ENCODE measurements at regions not wholly inside any gene's neighbourhood (a gene's known extent, or its start where the extent isn't known, plus 50 kb on each side); places are given as distances from the start of the nearest gene placed in this dataset.

DNA sequence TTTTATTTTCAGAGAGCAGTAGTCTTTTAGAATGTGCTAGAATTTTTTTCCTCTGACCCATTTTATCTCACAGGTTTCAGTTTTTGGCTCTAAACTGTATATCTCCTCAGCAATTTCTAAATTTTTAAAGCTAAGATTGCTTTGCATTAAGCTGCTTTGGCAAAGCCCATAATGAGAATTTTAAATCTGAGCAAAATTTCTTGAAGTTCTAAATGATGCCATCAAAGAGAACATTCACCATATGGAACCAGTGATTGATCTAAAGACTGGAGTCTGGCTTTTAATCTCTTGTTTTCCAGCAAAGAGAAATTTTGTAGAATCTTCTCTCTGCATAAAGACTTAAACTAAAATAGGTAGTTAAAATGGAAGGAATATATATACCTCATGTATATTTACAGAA is 313.6 kb downstream of the TBC1D32 start:
- TF ChIP-seq, protein P1, sequence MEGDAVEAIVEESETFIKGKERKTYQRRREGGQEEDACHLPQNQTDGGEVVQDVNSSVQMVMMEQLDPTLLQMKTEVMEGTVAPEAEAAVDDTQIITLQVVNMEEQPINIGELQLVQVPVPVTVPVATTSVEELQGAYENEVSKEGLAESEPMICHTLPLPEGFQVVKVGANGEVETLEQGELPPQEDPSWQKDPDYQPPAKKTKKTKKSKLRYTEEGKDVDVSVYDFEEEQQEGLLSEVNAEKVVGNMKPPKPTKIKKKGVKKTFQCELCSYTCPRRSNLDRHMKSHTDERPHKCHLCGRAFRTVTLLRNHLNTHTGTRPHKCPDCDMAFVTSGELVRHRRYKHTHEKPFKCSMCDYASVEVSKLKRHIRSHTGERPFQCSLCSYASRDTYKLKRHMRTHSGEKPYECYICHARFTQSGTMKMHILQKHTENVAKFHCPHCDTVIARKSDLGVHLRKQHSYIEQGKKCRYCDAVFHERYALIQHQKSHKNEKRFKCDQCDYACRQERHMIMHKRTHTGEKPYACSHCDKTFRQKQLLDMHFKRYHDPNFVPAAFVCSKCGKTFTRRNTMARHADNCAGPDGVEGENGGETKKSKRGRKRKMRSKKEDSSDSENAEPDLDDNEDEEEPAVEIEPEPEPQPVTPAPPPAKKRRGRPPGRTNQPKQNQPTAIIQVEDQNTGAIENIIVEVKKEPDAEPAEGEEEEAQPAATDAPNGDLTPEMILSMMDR (IDR thresholded peaks at IDR 0.05; ENCODE audit: insufficient read depth, low read depth, low read length, missing control alignments) = no peak
- H3K4me3 ChIP-seq (ENCODE audit: low read depth, low read length) = no peak overlapping the region
- DNase-seq (ENCODE audit: low read depth) = no peak

DNA sequence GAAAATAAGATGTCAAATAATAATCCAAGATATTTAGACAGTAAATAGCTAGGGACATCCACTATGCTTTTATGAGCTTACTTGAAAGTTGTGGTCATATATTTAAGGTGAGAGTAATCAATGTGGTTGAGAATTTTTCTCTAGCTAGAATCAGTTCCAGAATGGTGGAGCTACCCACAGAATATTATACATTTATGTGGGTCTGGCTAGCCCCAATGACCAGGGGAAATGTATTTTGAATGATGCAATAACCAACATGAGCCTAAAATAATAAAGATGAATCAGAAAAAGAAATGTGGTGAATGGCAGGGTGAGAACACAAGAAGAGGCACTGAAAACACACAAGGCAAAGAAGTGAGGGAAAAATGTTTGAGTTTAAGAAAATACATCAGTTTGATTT is 325.7 kb downstream of the TBC1D32 start:
- no peak overlapping the region for H3K4me3 ChIP-seq (ENCODE audit: low read depth, low read length)
- TF ChIP-seq, protein P1 (IDR thresholded peaks at IDR 0.05; ENCODE audit: insufficient read depth, low read depth, low read length, missing control alignments) = no peak
- DNase-seq (ENCODE audit: low read depth) = no peak

DNA sequence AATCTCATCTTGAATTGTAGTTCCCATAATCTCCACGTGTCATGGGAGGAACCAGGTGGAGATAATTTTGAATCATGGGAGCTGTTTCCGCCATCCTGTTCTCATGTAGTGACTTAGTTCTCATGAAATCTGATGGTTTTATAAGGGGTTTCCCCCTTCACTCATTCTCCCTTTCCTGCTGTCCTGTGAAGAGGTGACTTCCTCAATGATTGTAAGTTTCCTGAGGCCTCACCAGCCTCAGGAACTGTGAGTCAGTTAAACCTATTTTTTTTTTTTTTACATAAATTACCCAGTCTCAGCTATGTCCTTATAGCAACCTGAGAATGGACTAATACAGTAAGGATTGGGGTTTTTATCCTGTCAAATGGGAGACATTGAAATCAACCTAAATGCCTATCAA is 328.3 kb downstream of the TBC1D32 start:
- no peak for DNase-seq (ENCODE audit: low read depth)
- no peak overlapping the region for H3K4me3 ChIP-seq (ENCODE audit: low read depth, low read length)
- TF ChIP-seq, protein P1 (IDR thresholded peaks at IDR 0.05; ENCODE audit: insufficient read depth, low read depth, low read length, missing control alignments) = no peak

DNA sequence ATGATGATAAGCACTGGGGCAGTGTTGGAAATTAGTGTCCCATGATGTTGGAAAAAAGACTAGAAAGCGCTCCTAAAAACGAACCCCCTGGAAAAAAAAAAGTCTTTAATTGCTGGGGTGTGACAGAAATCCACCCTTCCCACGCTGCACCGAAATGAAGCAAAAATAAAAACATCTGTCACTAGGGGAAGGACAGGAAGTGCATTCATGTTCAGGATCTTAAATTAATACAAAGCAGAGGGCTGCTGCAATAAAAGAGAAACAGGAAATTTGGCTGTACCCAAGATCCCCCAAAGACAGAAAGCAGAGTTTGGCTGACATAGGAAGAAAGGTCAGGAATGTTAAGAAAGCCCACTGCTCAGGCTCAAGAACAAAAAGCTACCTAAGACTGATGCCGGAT is 333.9 kb downstream of the TBC1D32 start:
- no peak for DNase-seq (ENCODE audit: low read depth)
- TF ChIP-seq, protein P1 (IDR thresholded peaks at IDR 0.05; ENCODE audit: insufficient read depth, low read depth, low read length, missing control alignments) = no peak
- H3K4me3 ChIP-seq (ENCODE audit: low read depth, low read length) = no peak overlapping the region

DNA sequence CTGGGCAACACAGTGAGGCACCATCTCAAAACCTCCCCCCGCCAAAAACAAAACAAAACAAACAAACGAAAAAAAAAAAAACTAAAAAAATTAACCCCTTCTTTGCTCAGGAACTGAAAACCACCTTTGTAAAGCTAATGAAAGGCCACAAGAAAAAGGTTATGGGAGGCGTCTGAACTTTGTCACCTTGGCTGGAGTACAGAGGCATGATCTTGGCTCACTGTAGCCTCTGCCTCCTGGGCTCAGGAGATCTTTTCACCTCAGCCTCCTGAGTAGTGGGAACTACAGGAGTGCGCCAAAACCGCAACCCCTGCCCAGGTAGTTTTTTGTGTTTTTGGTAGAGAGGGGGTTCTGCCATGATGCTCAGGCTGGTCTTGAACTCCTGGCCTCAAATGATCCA is 337.9 kb downstream of the TBC1D32 start:
- DNase-seq (ENCODE audit: low read depth) = no peak
- TF ChIP-seq, protein P1 (IDR thresholded peaks at IDR 0.05; ENCODE audit: insufficient read depth, low read depth, low read length, missing control alignments) = no peak
- no peak overlapping the region for H3K4me3 ChIP-seq (ENCODE audit: low read depth, low read length)

DNA sequence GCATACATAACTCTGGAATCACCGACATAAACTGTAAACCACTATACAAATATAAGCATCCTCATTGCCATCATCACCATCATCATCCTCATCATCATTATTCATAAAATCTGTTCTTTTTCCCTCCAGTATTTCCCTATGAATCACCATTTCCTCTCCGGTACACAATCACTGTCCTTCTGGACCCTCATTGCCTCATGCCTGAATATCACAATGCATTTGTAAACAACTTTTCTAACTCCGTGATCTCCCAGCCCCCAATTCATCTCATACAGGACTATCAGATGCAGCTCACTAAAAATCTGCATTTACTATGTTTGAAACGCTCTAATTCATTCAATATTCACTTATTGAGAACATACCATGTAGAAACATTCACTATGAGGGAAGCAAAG is 339.7 kb downstream of the TBC1D32 start:
- TF ChIP-seq, protein P1 (IDR thresholded peaks at IDR 0.05; ENCODE audit: insufficient read depth, low read depth, low read length, missing control alignments) = no peak
- DNase-seq (ENCODE audit: low read depth) = no peak
- H3K4me3 ChIP-seq (ENCODE audit: low read depth, low read length) = no peak overlapping the region

DNA sequence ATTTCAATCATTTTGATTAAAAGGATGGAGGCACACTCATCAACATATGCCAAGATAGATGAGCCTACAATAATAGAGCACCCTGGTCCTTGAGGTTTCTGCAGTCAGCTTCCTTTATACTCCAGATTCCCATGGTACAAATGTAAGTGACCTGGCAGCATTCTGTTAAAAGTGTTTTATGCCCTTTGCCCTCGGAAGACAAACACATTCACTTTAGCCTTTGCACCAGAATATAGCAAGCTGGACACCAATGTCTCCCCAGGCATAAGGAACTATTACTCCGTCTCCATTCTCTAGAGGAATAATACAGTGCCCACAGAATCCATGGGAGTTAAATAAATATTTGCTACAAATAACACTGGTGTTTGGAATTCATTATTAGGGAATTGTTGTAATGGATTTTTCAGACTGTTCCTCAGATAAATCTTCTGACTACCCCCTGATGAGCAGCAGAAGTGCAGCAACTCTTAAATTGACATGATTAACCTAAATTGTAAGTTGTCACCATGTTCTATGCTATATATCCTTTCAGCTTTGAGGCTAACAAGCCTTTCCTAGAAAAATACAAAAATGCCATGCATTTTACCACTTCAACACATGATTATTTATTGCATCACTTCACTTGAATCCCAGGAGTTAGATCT is 340.2 kb downstream of the TBC1D32 start:
- TF ChIP-seq, protein P1 (IDR thresholded peaks at IDR 0.05; ENCODE audit: insufficient read depth, low read depth, low read length, missing control alignments) = no peak
- H3K4me3 ChIP-seq (ENCODE audit: low read depth, low read length) = no peak overlapping the region
- DNase-seq (ENCODE audit: low read depth) = no peak

Data from GM12865 (cell line).